ENCODE measurements at regions not wholly inside any gene's neighbourhood (a gene's known extent, or its start where the extent isn't known, plus 50 kb on each side); places are given as distances from the start of the nearest gene placed in this dataset.

DNA sequence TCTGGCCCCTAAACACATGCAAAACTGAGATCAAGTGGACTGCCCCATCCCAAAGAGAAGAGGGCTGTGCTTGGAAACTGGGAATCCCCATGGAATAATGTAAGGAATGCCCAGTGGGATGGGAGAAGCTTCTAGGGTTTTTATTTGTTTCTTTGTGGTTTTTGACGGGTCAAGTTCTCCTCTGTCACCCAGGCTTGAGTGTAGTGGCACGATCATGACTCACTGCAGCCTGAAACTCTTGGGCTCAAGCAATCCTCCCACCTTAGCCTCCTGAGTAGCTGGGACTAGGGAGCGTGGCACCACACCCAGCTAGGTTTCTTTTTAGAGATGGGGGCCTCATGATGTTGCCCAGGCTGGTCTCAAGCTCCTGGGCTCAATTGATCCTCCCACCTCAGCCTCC, 101.7 kb upstream of the ZSWIM2 start:
- DNase-seq (no peak), ATAC-seq (no peak)
- Histone ChIP-seq H3K27ac (ENCODE audit: low read length) (no peak overlapping the region), H3K4me3 (ENCODE audit: low read length) (no peak overlapping the region), H3K9me3 (ENCODE audit: control insufficient read depth, insufficient read depth, low read length) (no peaks in the 10 kb centered on the region), H3K4me1 (ENCODE audit: control insufficient read depth, insufficient read depth, low read length) (no peaks in the 10 kb centered on the region), H3K36me3 (ENCODE audit: control insufficient read depth, insufficient read depth, low read length) (no peaks in the 10 kb centered on the region), H3K27me3 (ENCODE audit: control insufficient read depth, insufficient read depth, low read length) (no peaks in the 10 kb centered on the region)
- H3K36me3 Mint-ChIP-seq = no peaks in the 10 kb centered on the region
- no peaks in the 10 kb centered on the region for H3K9me3 Mint-ChIP-seq
- no peak overlapping the region for H3K4me3 Mint-ChIP-seq
- peak overlapping the region; percentile 76 to 81 for H3K27ac Mint-ChIP-seq
- WGBS (ENCODE audit: insufficient coverage) = 77% methylated on average over 3 of the region's 3 CpGs
- intact Hi-C loops (cut with micrococcal nuclease) = no loop called here
- H3K27me3 Mint-ChIP-seq (ENCODE audit: low read depth in 2 of 2) = no peaks in the 10 kb centered on the region
- peaks cover 15 to 22% of the 10 kb centered on the region in 2 donors for H3K4me1 Mint-ChIP-seq
- TF ChIP-seq CTCF (IDR thresholded peaks at IDR 0.05) = no peak

GRCh38 chr2:186949726-186950256, 100.8 kb upstream of the ZSWIM2 start:
- Histone ChIP-seq H3K9me3 (ENCODE audit: control insufficient read depth, insufficient read depth, low read length) (no peaks in the 10 kb centered on the region), H3K27me3 (ENCODE audit: control insufficient read depth, insufficient read depth, low read length) (no peaks in the 10 kb centered on the region), H3K27ac (ENCODE audit: low read length) (no peak overlapping the region), H3K4me1 (ENCODE audit: control insufficient read depth, insufficient read depth, low read length) (no peaks in the 10 kb centered on the region), H3K4me3 (ENCODE audit: low read length) (no peak overlapping the region), H3K36me3 (ENCODE audit: control insufficient read depth, insufficient read depth, low read length) (no peaks in the 10 kb centered on the region)
- TF ChIP-seq CTCF (IDR thresholded peaks at IDR 0.05) = no peak
- 52% methylated on average over 4 of the region's 4 CpGs for WGBS (ENCODE audit: insufficient coverage)
- intact Hi-C loops (cut with micrococcal nuclease) = no loop called here
- DNase-seq (no peak), ATAC-seq (peak in 1 of 3 donors; percentile 45)
- Mint-ChIP-seq H3K4me3 (no peak overlapping the region), H3K27me3 (ENCODE audit: low read depth in 2 of 2) (no peaks in the 10 kb centered on the region), H3K4me1 (peaks cover 15 to 22% of the 10 kb centered on the region in 2 donors), H3K9me3 (no peaks in the 10 kb centered on the region), H3K36me3 (no peaks in the 10 kb centered on the region), H3K27ac (no peak overlapping the region)

DNA sequence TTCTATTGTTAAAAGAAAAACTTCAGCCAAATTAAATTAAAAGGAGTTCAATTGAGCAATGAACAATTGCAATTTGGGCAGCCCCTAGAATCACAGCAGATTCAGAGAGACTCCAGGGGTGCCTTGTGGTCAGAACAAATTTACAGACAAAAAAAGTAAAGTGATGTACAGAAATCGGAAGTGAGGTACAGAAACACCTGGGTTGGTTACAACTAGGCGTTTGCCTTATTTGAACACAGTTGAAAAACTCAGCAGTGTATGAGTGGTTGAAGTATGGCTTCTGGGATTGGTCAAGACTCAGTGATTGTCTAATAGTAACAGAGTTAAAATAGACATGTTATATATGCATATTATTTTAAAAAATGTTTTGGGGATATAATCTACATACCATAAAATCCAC, 98.5 kb upstream of the ZSWIM2 start:
- Mint-ChIP-seq H3K9me3 (no peaks in the 10 kb centered on the region), H3K27me3 (ENCODE audit: low read depth in 2 of 2) (no peaks in the 10 kb centered on the region), H3K27ac (no peak overlapping the region), H3K36me3 (no peaks in the 10 kb centered on the region), H3K4me1 (peaks cover 15 to 22% of the 10 kb centered on the region in 2 donors), H3K4me3 (no peak overlapping the region)
- H3K4me3 ChIP-seq (ENCODE audit: low read length) = no peak overlapping the region
- 93% methylated on average over 2 of the region's 2 CpGs for WGBS (ENCODE audit: insufficient coverage)
- H3K27me3 ChIP-seq (ENCODE audit: control insufficient read depth, insufficient read depth, low read length) = no peaks in the 10 kb centered on the region
- ATAC-seq (no peak), DNase-seq (no peak)
- H3K4me1 ChIP-seq (ENCODE audit: control insufficient read depth, insufficient read depth, low read length) = no peaks in the 10 kb centered on the region
- intact Hi-C loops (cut with micrococcal nuclease) = no loop called here
- no peak overlapping the region for H3K27ac ChIP-seq (ENCODE audit: low read length)
- H3K36me3 ChIP-seq (ENCODE audit: control insufficient read depth, insufficient read depth, low read length) = no peaks in the 10 kb centered on the region
- H3K9me3 ChIP-seq (ENCODE audit: control insufficient read depth, insufficient read depth, low read length) = no peaks in the 10 kb centered on the region
- TF ChIP-seq CTCF (IDR thresholded peaks at IDR 0.05) = no peak

DNA sequence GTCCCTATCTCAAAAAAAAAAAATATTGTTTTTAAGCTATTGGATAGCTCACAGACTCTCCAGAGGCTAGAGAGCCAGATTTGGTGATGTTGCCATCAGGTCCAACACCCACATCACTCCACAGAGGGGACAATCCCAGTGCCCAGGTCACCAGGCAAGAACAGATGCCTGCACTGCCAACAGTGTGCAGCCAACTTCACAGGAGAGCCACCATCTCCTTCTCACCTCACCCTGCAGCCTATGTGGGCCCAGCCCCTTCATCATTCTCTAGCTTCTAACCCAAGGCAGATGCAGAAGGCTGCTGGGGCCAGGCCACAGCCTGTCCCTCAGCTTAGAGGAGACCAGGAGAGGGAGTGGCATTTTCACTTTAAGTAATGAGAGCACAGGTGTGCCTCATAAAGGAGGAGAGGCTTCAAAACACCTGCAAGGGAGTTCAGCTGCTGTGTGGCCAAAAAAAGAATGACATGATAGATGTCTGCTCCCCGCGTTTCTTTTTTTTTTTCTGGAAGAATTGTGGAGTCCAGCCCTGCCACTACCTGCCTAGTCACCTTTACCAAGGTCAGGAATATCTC, 98.0 kb upstream of the ZSWIM2 start:
- no peaks in the 10 kb centered on the region for H3K9me3 ChIP-seq (ENCODE audit: control insufficient read depth, insufficient read depth, low read length)
- Mint-ChIP-seq H3K36me3 (no peaks in the 10 kb centered on the region), H3K4me1 (peaks cover 11 to 17% of the 10 kb centered on the region in 2 donors), H3K9me3 (no peaks in the 10 kb centered on the region), H3K4me3 (no peak overlapping the region), H3K27ac (no peak overlapping the region), H3K27me3 (ENCODE audit: low read depth in 2 of 2) (no peaks in the 10 kb centered on the region)
- no peak for TF ChIP-seq CTCF (IDR thresholded peaks at IDR 0.05)
- no peaks in the 10 kb centered on the region for H3K4me1 ChIP-seq (ENCODE audit: control insufficient read depth, insufficient read depth, low read length)
- no peak overlapping the region for H3K4me3 ChIP-seq (ENCODE audit: low read length)
- ATAC-seq (no peak), DNase-seq (no peak)
- 74% methylated on average over 2 of the region's 2 CpGs for WGBS (ENCODE audit: insufficient coverage)
- intact Hi-C loops (cut with micrococcal nuclease) = no loop called here
- no peaks in the 10 kb centered on the region for H3K36me3 ChIP-seq (ENCODE audit: control insufficient read depth, insufficient read depth, low read length)
- no peak overlapping the region for H3K27ac ChIP-seq (ENCODE audit: low read length)
- H3K27me3 ChIP-seq (ENCODE audit: control insufficient read depth, insufficient read depth, low read length) = no peaks in the 10 kb centered on the region

Measured in natural killer cell (primary cell).